NCI-H82 treated with DMSO at 0.1 percent for 48 hours (cell line): ENCODE measurements at regions not wholly inside any gene's neighbourhood (a gene's known extent, or its start where the extent isn't known, plus 50 kb on each side); places are given as distances from the start of the nearest gene placed in this dataset.
"Not testable (repeated sequence)": the region's sequence is repeated elsewhere in the genome, so short reads cannot be mapped to it uniquely, and the experiment has no call there.

Experiments
- DNase-seq: peaks from one replicate; lab custom pipeline; 2025; ENCODE audit not compliant: unreplicated experiment; lab: John Stamatoyannopoulos, UW

- no peak for DNase-seq
These were observed 68.1 kb upstream of the GRXCR1 start for GRCh38 chr4:42824278-42824977.

GRCh38 chr4:42821230-42821629, 71.3 kb upstream of the GRXCR1 start:
- no peak for DNase-seq

GRCh38 chr4:42819863-42820514, 72.5 kb upstream of the GRXCR1 start:
- no peak for DNase-seq

GRCh38 chr4:42817913-42818312, 74.6 kb upstream of the GRXCR1 start:
- DNase-seq: no peak

- DNase-seq: no peak
These were observed 75.6 kb upstream of the GRXCR1 start for GRCh38 chr4:42816880-42817400.

- DNase-seq: no peak
These were observed 76.2 kb upstream of the GRXCR1 start for GRCh38 chr4:42816189-42816879.

GRCh38 chr4:42809419-42810084, 83.0 kb upstream of the GRXCR1 start:
- no peak for DNase-seq

- DNase-seq: no peak
These were observed 86.1 kb upstream of the GRXCR1 start for GRCh38 chr4:42806303-42806835.

GRCh38 chr4:42789041-42789567, 103.4 kb upstream of the GRXCR1 start:
- DNase-seq: no peak

GRCh38 chr4:42787079-42787463, 105.4 kb upstream of the GRXCR1 start:
- DNase-seq: no peak

GRCh38 chr4:42786350-42787078, 106.0 kb upstream of the GRXCR1 start:
- no peak for DNase-seq

GRCh38 chr4:42785817-42786216, 106.7 kb upstream of the GRXCR1 start:
- DNase-seq: no peak

GRCh38 chr4:42781315-42781714, 111.2 kb upstream of the GRXCR1 start:
- no peak for DNase-seq

- DNase-seq: no peak
These were observed 114.2 kb upstream of the GRXCR1 start for GRCh38 chr4:42778349-42778748.

GRCh38 chr4:42768125-42768748, 111.3 kb upstream of the ATP8A1 start:
- no peak for DNase-seq

- DNase-seq: no peak
These were observed 110.8 kb upstream of the ATP8A1 start for GRCh38 chr4:42767669-42768068.

- no peak for DNase-seq
These were observed 104.9 kb upstream of the ATP8A1 start for GRCh38 chr4:42761804-42762203.

- DNase-seq: not testable (repeated sequence)
These were observed 98.1 kb upstream of the ATP8A1 start for GRCh38 chr4:42754965-42755364.

GRCh38 chr4:42751587-42751986, 94.7 kb upstream of the ATP8A1 start:
- no peak for DNase-seq

GRCh38 chr4:42750856-42751255, 94.0 kb upstream of the ATP8A1 start:
- no peak for DNase-seq
